Right atrium auricular region (tissue), 2 donors: ENCODE measurements at regions not wholly inside any gene's neighbourhood (a gene's known extent, or its start where the extent isn't known, plus 50 kb on each side); places are given as distances from the start of the nearest gene placed in this dataset.

Experiments
- DNase-seq: peaks from one replicate; pipeline ENCODE4 v3.0.0-alpha.2; 2019; ENCODE audit warnings: low spot score
- H3K27ac ChIP-seq, 2 donors: fragments of 200-600 bp; sonication (generic); 1 replicate in 1 of 2; 2 replicates in 1 of 2; pipeline ENCODE4 v1.5.1; 2016 to 2019
- H3K27me3 ChIP-seq, 2 donors: fragments of 200-600 bp; sonication (generic); one replicate each; pipeline versions ENCODE4 v1.5.1 to v1.6.0; 2017 to 2019
- H3K36me3 ChIP-seq: fragments of 200-600 bp; sonication (generic); one replicate; pipeline ENCODE4 v1.5.1; 2016
- H3K4me1 ChIP-seq, 2 donors: fragments of 200-600 bp; sonication (generic); one replicate each; pipeline versions ENCODE4 v1.5.1 to v1.6.0; 2017 to 2019
- H3K4me3 ChIP-seq, 2 donors: fragments of 200-600 bp; sonication (generic); 1 replicate in 1 of 2; 2 replicates in 1 of 2; pipeline ENCODE4 v1.5.1; 2017 to 2019; ENCODE audit warnings: mild to moderate bottlenecking in 1 of 2, moderate library complexity in 1 of 2
- H3K9me3 ChIP-seq, 2 donors: fragments of 200-600 bp; sonication (generic); one replicate each; pipeline ENCODE4 v1.5.1; 2019
- CTCF ChIP-seq, 2 donors: fragments of 200-600 bp; sonication (generic); IDR thresholded peaks; one replicate each; pipeline ENCODE4 v1.5.1; 2019; ENCODE audit warnings: antibody characterized with exemption in 2 of 2

GRCh38 chr7:16014031-16014430, 327.5 kb upstream of the MEOX2 start:
- H3K27me3 ChIP-seq = no peaks in the 10 kb centered on the region
- DNase-seq = no peak
- no peak overlapping the region for H3K4me3 ChIP-seq
- H3K9me3 ChIP-seq = peaks cover 0 to 6% of the 10 kb centered on the region in 2 donors
- no peak for TF ChIP-seq CTCF (IDR thresholded peaks at IDR 0.05)
- no peaks in the 10 kb centered on the region for H3K36me3 ChIP-seq
- no peaks in the 10 kb centered on the region for H3K4me1 ChIP-seq
- no peak overlapping the region for H3K27ac ChIP-seq

GRCh38 chr7:16007911-16008310, 321.4 kb upstream of the MEOX2 start:
- Histone ChIP-seq H3K9me3 (peaks cover 0 to 6% of the 10 kb centered on the region in 2 donors), H3K36me3 (no peaks in the 10 kb centered on the region), H3K27ac (no peak overlapping the region), H3K27me3 (no peaks in the 10 kb centered on the region), H3K4me3 (no peak overlapping the region), H3K4me1 (no peaks in the 10 kb centered on the region)
- DNase-seq = no peak
- no peak for TF ChIP-seq CTCF (IDR thresholded peaks at IDR 0.05)

- Histone ChIP-seq H3K9me3 (no peaks in the 10 kb centered on the region), H3K4me1 (no peaks in the 10 kb centered on the region), H3K27ac (no peak overlapping the region), H3K36me3 (no peaks in the 10 kb centered on the region), H3K4me3 (no peak overlapping the region), H3K27me3 (no peaks in the 10 kb centered on the region)
- DNase-seq = no peak
- no peak for TF ChIP-seq CTCF (IDR thresholded peaks at IDR 0.05)
These were observed 318.2 kb upstream of the MEOX2 start for GRCh38 chr7:16004702-16005101.

GRCh38 chr7:16001477-16001876, 315.0 kb upstream of the MEOX2 start:
- no peak overlapping the region for H3K4me3 ChIP-seq
- no peaks in the 10 kb centered on the region for H3K9me3 ChIP-seq
- DNase-seq = no peak
- H3K36me3 ChIP-seq = no peaks in the 10 kb centered on the region
- no peak overlapping the region for H3K27ac ChIP-seq
- no peak for TF ChIP-seq CTCF (IDR thresholded peaks at IDR 0.05)
- H3K4me1 ChIP-seq = no peaks in the 10 kb centered on the region
- H3K27me3 ChIP-seq = no peaks in the 10 kb centered on the region

- no peak for TF ChIP-seq CTCF (IDR thresholded peaks at IDR 0.05)
- Histone ChIP-seq H3K4me1 (no peaks in the 10 kb centered on the region), H3K36me3 (no peaks in the 10 kb centered on the region), H3K27me3 (no peaks in the 10 kb centered on the region), H3K4me3 (no peak overlapping the region), H3K27ac (no peak overlapping the region), H3K9me3 (no peaks in the 10 kb centered on the region)
- no peak for DNase-seq
These were observed 312.1 kb upstream of the MEOX2 start for GRCh38 chr7:15998617-15999016.

GRCh38 chr7:15995027-15995426, 308.5 kb upstream of the MEOX2 start:
- Histone ChIP-seq H3K4me3 (no peak overlapping the region), H3K9me3 (no peaks in the 10 kb centered on the region), H3K27ac (no peak overlapping the region), H3K4me1 (no peaks in the 10 kb centered on the region), H3K27me3 (no peaks in the 10 kb centered on the region), H3K36me3 (no peaks in the 10 kb centered on the region)
- no peak for DNase-seq
- TF ChIP-seq CTCF (IDR thresholded peaks at IDR 0.05) = no peak
